OCI-LY7 (cell line): ENCODE measurements at regions not wholly inside any gene's neighbourhood (a gene's known extent, or its start where the extent isn't known, plus 50 kb on each side); places are given as distances from the start of the nearest gene placed in this dataset.

Experiments
- BruUV-seq: library from RNA; stranded (reverse); fragments of 400-500 nt; replicated peaks from 2 replicates; lab custom pipeline; 2021; lab: Mats Ljungman, UMichigan
- CTCF ChIA-PET: fragments of 300-600 bp; sonication (Branson Sonifier 250); formaldehyde crosslinking; loops from one replicate; lab custom pipeline; 2022; ENCODE audit warnings: antibody characterized with exemption; ENCODE audit not compliant: unreplicated experiment; lab: Charles Lee
- POLR2A ChIA-PET: fragments of 300-600 bp; sonication (Branson Sonifier 250); formaldehyde crosslinking; loops from one replicate; lab custom pipeline; 2022; ENCODE audit warnings: antibody characterized with exemption; lab: Charles Lee
- DNase-seq: peaks from one replicate; pipeline ENCODE4 v3.0.0-alpha.2; 2015; ENCODE audit warnings: low spot score
- H2AFZ ChIP-seq: fragments of 200-600 bp; sonication (generic), shearing (Covaris generic); 2 replicates; pipeline ENCODE4 v1.6.1; 2014; ENCODE audit warnings: mild to moderate bottlenecking, antibody characterized with exemption, low read length, moderate library complexity
- H3K27ac ChIP-seq: fragments of 200-600 bp; sonication (generic); 2 replicates; pipeline ENCODE4 v1.5.1; 2014; ENCODE audit warnings: mixed run types, low read depth, mild to moderate bottlenecking, moderate library complexity, low read length, inconsistent platforms; ENCODE audit not compliant: poor library complexity, severe bottlenecking
- H3K36me3 ChIP-seq: fragments of 200-600 bp; sonication (generic); 2 replicates; pipeline ENCODE4 v1.6.1; 2014; ENCODE audit warnings: mild to moderate bottlenecking, antibody characterized with exemption, low read length, moderate library complexity, mixed read lengths; ENCODE audit not compliant: insufficient read depth
- H3K4me1 ChIP-seq: fragments of 200-600 bp; sonication (generic); 2 replicates; pipeline ENCODE4 v1.5.1; 2014; ENCODE audit warnings: mild to moderate bottlenecking, low read length; ENCODE audit not compliant: insufficient read depth, poor library complexity, severe bottlenecking
- H3K4me2 ChIP-seq: fragments of 200-600 bp; sonication (generic); 2 replicates; pipeline ENCODE4 v1.6.1; 2014; ENCODE audit warnings: mild to moderate bottlenecking, low read length
- H3K4me3 ChIP-seq: fragments of 200-600 bp; sonication (generic); 2 replicates; pipeline ENCODE4 v1.5.1; 2014; ENCODE audit warnings: mild to moderate bottlenecking, low read depth, low read length; ENCODE audit not compliant: poor library complexity, severe bottlenecking
- H3K79me2 ChIP-seq: fragments of 200-600 bp; sonication (generic); 2 replicates; pipeline ENCODE4 v1.6.1; 2016; ENCODE audit warnings: low read depth, mild to moderate bottlenecking, low read length, moderate library complexity, mixed read lengths; ENCODE audit not compliant: insufficient read depth
- H3K9me2 ChIP-seq: fragments of 200-600 bp; sonication (generic); 2 replicates; pipeline ENCODE4 v1.6.1; 2016; ENCODE audit warnings: mild to moderate bottlenecking, low read length, mixed read lengths; ENCODE audit not compliant: insufficient read depth
- H3K9me3 ChIP-seq: fragments of 200-600 bp; sonication (generic); 2 replicates; pipeline ENCODE4 v1.6.1; 2014; ENCODE audit warnings: mild to moderate bottlenecking, mixed run types, low read length, mixed read lengths
- H4K20me1 ChIP-seq: fragments of 200-600 bp; sonication (generic); 2 replicates; pipeline ENCODE4 v1.6.1; 2014; ENCODE audit warnings: mild to moderate bottlenecking, antibody characterized with exemption, low read length, moderate library complexity, mixed read lengths; ENCODE audit not compliant: insufficient read depth
- CTCF ChIP-seq: fragments of 200-600 bp; sonication (generic); conservative IDR thresholded peaks from 2 replicates; pipeline ENCODE4 v1.5.1; 2014; ENCODE audit warnings: mild to moderate bottlenecking, antibody characterized with exemption, low read length, moderate library complexity, mixed read lengths
- EZH2phosphoT487 ChIP-seq: fragments of 200-600 bp; sonication (generic); IDR thresholded peaks from 2 replicates; pipeline ENCODE4 v1.6.1; 2018; ENCODE audit warnings: low read depth, borderline replicate concordance, mild to moderate bottlenecking, mixed run types, antibody characterized with exemption, low read length, moderate library complexity, mixed read lengths
- intact Hi-C: fragments of 100-400 bp; cut with micrococcal nuclease; formaldehyde crosslinking; loops from one replicate; pipeline ENCODE4 v1.10.0; 2022; ENCODE audit not compliant: unreplicated experiment

GRCh38 chr1:73907051-73907450 lies 290.9 kb downstream of the LRRIQ3 start:
- Histone ChIP-seq H4K20me1 (no peaks in the 10 kb centered on the region), H3K4me2 (no peak overlapping the region), H3K4me3 (no peak overlapping the region), H3K4me1 (no peaks in the 10 kb centered on the region), H3K27ac (no peak overlapping the region), H3K36me3 (no peaks in the 10 kb centered on the region), H2AFZ (no peak overlapping the region), H3K79me2 (no peaks in the 10 kb centered on the region), H3K9me3 (no peaks in the 10 kb centered on the region), H3K9me2 (no peaks in the 10 kb centered on the region)
- intact Hi-C loops = no loop called here
- DNase-seq = no peak
- POLR2A ChIA-PET = no interaction called here
- TF ChIP-seq CTCF = no peak
- no peak for TF ChIP-seq EZH2phosphoT487
- CTCF ChIA-PET = no interaction called here
- BruUV-seq = no TSS peak

- H3K4me1 ChIP-seq = no peaks in the 10 kb centered on the region
- BruUV-seq = no TSS peak
Observed at GRCh38 chr1:73903092-73903491, 294.9 kb downstream of the LRRIQ3 start.

GRCh38 chr1:73901738-73902137 lies 296.2 kb downstream of the LRRIQ3 start:
- POLR2A ChIA-PET = interaction anchor here (0.7 to 0.9 kb wide), 2 partner anchors 10 to 1092 kb away, joined by 3 to 4 read pairs; no protein-coding TSS in a partner anchor
- TF ChIP-seq EZH2phosphoT487 = no peak
- TF ChIP-seq CTCF = no peak

More at GRCh38 chr1:73903092-73903491, 294.9 kb downstream of the LRRIQ3 start:
- no peak overlapping the region for H3K4me2 ChIP-seq
- intact Hi-C loops = no loop called here
- H2AFZ ChIP-seq = no peak overlapping the region
- H3K9me2 ChIP-seq = no peaks in the 10 kb centered on the region
- no peak overlapping the region for H3K27ac ChIP-seq
- ChIA-PET CTCF (no interaction called here), POLR2A (no interaction called here)
- H3K79me2 ChIP-seq = no peaks in the 10 kb centered on the region
- TF ChIP-seq CTCF (no peak), EZH2phosphoT487 (no peak)
- DNase-seq = no peak
- no peaks in the 10 kb centered on the region for H3K9me3 ChIP-seq
- no peaks in the 10 kb centered on the region for H4K20me1 ChIP-seq
- no peak overlapping the region for H3K4me3 ChIP-seq
- no peaks in the 10 kb centered on the region for H3K36me3 ChIP-seq

More at GRCh38 chr1:73901738-73902137, 296.2 kb downstream of the LRRIQ3 start:
- Histone ChIP-seq H3K79me2 (no peaks in the 10 kb centered on the region), H3K9me2 (no peaks in the 10 kb centered on the region), H3K9me3 (no peaks in the 10 kb centered on the region), H3K27ac (no peak overlapping the region), H4K20me1 (no peaks in the 10 kb centered on the region), H3K4me2 (no peak overlapping the region), H3K4me1 (no peaks in the 10 kb centered on the region), H3K4me3 (no peak overlapping the region), H2AFZ (no peak overlapping the region), H3K36me3 (no peaks in the 10 kb centered on the region)
- intact Hi-C loops = no loop called here
- no TSS peak for BruUV-seq
- no peak for DNase-seq
- CTCF ChIA-PET = no interaction called here
